Fibroblast of skin of scalp (primary cell): ENCODE measurements at regions not wholly inside any gene's neighbourhood (a gene's known extent, or its start where the extent isn't known, plus 50 kb on each side); places are given as distances from the start of the nearest gene placed in this dataset.
"Not testable (repeated sequence)": the region's sequence is repeated elsewhere in the genome, so short reads cannot be mapped to it uniquely, and the experiment has no call there.

Experiments
- DNase-seq: peaks from one replicate; pipeline ENCODE4 v3.0.0-alpha.2; 2013

GRCh38 chr10:43844221-43844620 is 195.5 kb upstream of the ZNF32 start:
- peak; percentile 78 for DNase-seq

GRCh38 chr10:43843321-43844101 is 194.8 kb upstream of the ZNF32 start:
- peak; percentile 98 for DNase-seq

- no peak for DNase-seq
Measured at GRCh38 chr10:43842496-43842895, 193.8 kb upstream of the ZNF32 start.

GRCh38 chr10:43842072-43842471 is 193.4 kb upstream of the ZNF32 start:
- DNase-seq, result no peak

GRCh38 chr10:43839973-43840372 is 191.3 kb upstream of the ZNF32 start:
- no peak for DNase-seq

- DNase-seq, result not testable (repeated sequence)
Measured at GRCh38 chr10:43834751-43835150, 186.1 kb upstream of the ZNF32 start.

GRCh38 chr10:43827853-43828252 is 179.2 kb upstream of the ZNF32 start:
- no peak for DNase-seq

- DNase-seq, result no peak
Measured at GRCh38 chr10:43825984-43826383, 177.3 kb upstream of the ZNF32 start.

- no peak for DNase-seq
Measured at GRCh38 chr10:43825421-43825820, 176.7 kb upstream of the ZNF32 start.

- DNase-seq, result no peak
Measured at GRCh38 chr10:43824934-43825333, 176.3 kb upstream of the ZNF32 start.

- DNase-seq, result peak; percentile 87
Measured at GRCh38 chr10:43822631-43823580, 174.2 kb upstream of the ZNF32 start.

GRCh38 chr10:43821103-43821502 is 172.4 kb upstream of the ZNF32 start:
- no peak for DNase-seq

- DNase-seq, result peak; percentile 28
Measured at GRCh38 chr10:43820663-43821062, 172.0 kb upstream of the ZNF32 start.

GRCh38 chr10:43819464-43820230 is 171.0 kb upstream of the ZNF32 start:
- peak; percentile 40 for DNase-seq

- DNase-seq, result no peak
Measured at GRCh38 chr10:43818687-43819086, 170.0 kb upstream of the ZNF32 start.

- DNase-seq, result peak; percentile 83
Measured at GRCh38 chr10:43817368-43817767, 168.7 kb upstream of the ZNF32 start.

GRCh38 chr10:43816351-43817321 is 168.0 kb upstream of the ZNF32 start:
- peak; percentile 93 for DNase-seq

- no peak for DNase-seq
Measured at GRCh38 chr10:43815181-43815885, 166.7 kb upstream of the ZNF32 start.

- DNase-seq, result peak; percentile 70
Measured at GRCh38 chr10:43814663-43815062, 166.0 kb upstream of the ZNF32 start.

- no peak for DNase-seq
Measured at GRCh38 chr10:43811871-43812270, 163.2 kb upstream of the ZNF32 start.
